SIG-M5 treated with dmso at 0.1 percent for 504 hours (cell line): ENCODE measurements at regions not wholly inside any gene's neighbourhood (a gene's known extent, or its start where the extent isn't known, plus 50 kb on each side); places are given as distances from the start of the nearest gene placed in this dataset.

ENCODE experiments used
- DNase-seq: peaks from one replicate; lab custom pipeline; 2025; ENCODE audit not compliant: unreplicated experiment; lab: John Stamatoyannopoulos, UW

DNA sequence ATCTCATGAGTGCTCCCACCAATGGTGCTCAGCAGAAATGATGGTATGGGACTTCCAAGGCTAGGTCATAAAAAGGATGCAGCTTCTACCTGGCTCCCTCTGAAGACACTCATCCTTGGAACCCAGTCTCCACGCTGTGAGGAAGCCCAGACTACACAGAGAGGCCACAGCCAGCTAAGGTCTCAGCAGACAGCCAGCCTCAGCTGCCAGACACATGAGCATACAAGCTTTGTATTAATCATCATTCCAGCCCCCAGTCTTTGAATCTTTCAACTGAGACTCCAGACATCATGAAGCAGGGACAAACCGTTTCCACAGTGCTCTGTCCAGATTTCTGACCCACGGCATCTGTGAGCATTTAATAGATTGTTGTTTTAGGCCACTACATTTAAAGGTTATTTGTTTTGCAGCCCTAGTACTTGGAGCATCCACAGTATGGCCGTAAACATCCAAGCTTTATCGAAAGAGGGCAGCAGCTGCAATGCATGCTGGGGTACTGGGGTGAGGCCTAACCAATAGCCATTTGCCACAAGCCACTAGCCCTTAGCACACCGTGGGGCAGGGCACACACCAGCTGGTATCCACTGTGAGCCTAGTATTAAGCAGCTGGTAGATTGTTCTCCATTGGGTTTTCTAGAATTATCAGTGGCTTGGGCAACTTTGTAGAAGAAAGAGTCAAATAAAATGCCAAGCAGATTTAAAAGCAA is 449.1 kb downstream of the BCOR start:
- no peak for DNase-seq

DNA sequence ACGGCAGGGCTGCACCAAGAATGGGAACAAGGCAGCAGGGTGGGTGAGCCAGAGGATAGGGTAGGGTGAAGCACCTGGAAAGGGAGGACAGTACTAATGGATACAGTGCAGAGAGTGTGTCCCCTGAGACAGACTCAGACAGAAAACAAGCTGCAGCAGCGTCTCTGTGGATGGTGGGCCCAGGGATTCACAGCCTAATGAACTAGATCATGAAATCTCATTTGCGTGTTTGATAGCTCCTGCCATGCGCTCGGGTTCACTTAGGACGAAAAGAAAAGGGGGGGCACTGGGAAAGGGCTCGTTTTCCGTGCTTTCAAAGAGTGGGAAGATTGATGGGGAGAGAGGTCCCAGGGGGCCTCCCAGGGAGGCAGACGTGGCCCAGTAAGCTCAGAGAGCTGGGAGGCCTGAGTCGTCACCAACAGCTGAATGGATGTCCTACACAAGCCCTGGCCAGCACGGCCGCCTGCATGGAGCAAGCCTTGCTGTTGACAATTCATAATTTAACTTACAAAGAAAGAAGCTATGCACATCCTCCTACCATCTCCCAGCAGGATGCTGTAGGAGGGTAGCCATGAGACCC is 446.9 kb downstream of the BCOR start:
- DNase-seq: no peak

DNA sequence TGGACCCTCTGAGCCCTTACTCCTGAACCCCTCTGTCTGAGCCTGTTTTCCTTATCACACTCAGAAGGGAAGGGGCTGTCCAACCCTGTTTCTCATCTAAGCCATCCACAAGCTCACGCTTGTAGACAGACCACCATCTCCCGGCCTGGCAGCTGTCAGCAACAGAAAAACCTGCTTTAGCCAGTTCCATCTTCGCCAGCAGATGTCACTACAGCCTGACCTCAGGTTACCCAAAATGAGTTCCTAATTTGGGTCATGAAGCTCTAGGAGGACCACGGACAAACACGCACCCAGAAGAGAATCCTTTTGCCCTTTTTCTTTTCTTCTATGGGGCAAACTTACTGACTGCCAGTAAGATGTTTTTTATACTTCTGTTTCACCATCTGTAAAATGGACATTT is 445.4 kb downstream of the BCOR start:
- DNase-seq: peak; percentile 18

DNA sequence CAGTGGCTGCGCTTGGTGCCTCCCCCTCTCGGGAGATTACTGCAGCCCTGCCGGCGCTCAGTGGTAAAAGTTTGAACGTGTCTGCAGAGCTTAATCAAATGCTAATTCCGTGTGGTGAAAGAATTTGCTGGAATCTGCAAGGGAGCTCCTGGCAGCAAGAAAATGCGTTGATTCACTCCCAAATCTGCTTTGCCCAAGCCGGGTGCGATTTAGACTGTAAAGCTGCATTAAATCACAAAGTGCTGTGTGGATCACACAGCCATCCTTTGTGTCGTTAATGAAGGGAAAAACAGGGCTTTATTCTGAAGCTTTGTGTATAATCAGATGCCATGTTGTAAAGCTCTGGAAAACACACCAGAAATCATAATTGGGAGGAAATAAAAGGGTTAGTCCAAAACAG is 444.1 kb downstream of the BCOR start:
- no peak for DNase-seq

DNA sequence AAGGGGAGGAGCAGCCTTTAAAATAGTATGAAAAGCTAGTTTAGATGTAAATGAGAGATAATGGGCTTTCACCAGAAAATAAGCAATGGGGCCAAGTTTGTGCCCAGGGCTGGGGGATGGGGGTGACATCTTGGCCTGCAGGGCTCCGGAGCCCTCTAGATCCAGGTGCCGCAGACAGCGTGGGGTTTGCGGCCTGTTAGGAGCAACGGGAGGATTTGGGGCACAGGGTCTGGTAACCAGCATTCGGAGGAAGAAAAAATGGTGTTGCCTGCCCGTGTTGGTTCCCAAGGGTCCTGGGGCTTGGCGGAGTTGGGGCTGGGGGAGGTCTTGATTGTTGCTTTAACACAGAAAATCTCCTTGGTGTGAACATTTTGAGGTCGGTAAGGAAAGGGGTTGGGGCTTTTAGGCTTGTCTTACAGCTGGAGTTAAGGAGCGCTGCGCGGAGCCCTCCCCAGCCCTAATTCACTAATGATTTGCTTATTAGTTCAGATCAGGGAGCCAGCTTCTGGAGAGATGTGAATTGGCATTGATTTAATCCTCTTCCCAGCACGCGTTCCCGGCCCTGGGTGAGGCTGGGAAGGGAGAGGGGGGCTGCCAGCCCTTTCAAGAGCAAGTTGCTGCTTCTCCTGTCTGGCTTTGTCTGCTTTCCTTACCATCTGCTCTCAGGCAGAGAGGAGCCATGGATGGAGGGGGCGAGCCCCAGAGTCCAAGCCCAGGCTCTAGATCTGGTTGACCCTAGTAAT is 443.4 kb downstream of the BCOR start:
- DNase-seq: no peak

DNA sequence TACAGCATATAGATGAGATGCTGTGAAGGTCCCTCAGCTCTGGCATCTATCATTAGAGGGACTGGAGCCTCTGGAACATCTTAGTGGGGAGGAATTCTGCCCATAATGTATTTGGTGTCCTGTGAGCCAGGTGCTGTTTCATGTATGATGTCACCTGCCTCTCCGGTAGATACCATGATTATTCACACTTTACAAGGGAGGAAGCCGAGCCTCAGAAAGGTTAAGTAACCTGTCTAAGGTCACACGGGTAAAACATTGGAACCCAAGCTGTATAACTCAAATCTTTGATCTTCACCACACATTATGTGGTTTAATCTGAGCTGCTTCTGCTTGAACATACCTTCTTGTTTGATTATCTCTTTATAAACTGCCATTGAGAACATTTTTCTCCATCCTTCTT is 442.8 kb downstream of the BCOR start:
- DNase-seq: no peak

DNA sequence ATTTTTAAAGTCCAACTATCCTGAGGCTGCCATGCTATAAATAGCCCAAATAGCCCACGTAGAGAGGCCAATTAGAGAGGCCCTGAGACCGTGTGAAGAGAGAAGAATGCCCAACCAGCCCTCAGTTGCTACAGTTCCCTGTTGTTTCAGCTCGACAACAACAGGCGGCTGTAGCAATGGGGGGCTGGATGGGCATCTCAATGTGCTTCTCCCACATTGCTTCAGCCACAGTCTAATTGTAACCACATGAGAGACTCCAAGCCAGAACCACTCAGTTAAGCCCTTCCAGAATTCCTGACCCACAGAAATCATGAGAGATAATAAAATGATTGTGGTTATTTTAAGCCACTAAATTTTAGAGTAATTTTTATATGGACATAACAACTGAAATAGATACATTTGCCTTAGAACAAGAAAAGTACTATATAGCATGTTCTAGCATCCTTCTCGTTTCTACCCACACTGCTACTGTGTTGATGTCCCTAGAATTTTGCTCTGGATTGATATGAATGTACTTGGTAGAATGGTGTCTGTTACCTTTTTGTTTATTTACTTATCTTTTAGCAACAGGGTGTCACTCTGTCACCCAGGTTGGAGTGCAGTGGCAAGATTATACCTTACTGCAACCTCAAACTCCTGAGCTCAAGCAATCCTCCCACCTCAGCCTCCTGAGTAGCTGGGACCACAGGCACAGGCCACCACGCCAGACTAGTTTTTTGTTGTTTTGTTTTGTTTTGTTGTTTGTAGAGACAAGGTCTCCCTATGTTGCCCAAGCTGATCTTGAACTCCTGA is 436.4 kb downstream of the BCOR start:
- no peak for DNase-seq

DNA sequence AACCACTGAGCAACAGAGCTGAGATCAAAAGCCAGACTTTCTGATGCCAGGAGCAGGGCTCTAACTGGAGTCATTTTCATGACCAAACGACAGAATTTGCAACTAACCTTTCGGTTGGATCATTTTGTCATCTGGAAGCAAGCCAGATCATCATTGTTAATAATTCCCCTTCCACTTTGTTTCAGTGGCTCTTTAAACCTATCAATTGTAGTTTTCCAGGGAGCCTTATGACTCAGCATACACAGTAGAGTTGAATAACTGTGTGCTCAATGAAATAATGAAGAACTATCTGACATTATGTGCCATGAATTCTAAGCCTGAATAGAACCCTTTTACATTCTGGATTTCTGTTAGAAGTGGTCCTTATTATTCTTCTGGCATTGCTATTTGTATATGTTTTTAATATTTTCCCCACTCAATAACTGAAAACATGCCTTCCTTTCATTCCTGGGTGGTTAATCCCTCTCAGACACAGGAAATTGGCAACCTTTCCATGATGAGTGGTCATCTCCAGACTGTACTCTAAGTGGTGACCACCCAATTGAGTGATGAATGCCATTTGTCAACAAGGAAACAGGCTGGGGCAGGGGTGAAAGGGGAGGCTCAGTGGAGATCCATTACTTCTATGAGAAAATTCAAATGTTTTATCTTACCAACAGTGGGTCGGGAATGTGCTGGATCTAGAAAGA is 431.8 kb downstream of the BCOR start:
- no peak for DNase-seq

DNA sequence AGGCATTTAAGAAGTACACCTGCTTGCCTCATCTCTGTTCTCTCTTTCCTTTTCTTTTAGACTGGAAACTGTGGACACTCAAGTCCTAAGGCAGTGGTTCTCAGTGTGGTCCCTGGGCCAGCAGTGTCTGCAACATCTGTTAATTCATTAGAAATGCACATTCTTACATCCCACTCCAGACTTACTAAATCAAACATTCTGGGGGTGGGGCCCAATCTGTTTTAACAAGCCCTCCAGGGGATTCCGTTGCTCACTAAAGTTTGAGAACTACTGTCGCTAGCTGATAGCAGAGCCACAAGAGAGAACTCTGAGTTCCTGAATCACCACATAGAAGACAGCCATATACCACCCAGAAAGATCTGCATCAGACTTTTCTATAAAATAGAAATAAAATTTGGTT is 430.6 kb downstream of the BCOR start:
- DNase-seq: no peak

DNA sequence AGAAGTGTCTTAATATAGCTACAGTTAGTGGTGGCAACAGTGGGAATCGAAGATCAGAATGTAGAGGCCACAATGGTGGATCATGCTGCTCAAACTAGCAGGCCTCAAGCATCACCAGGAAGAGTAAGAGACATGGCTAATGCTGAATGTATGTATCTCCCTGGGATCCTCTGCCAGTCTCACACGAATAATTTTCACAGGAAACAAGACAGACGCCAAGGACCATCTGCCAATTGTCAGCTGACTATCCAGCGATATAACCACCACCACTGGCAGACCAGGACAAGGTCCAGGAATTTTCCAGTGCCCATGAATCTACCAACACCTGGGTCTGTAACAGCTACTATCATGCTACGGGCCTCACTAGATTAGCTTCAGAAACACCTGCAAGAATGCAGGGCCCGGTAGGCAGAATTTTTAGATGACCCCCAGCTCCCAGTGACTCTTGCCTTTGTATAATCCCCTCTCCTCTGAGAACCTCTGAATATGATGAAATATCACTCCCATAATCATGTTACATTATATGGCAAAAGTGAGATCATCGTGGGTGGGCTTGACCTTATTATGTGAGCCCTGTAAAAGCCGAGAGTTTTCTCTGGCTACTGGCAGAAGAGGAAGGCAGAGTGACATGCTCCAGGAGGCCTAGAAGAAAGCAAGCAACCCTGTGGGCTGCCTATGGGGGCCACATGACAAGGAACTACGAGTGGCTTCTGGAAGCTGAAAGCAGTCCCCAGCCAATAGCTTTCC is 429.8 kb downstream of the BCOR start:
- DNase-seq: no peak

DNA sequence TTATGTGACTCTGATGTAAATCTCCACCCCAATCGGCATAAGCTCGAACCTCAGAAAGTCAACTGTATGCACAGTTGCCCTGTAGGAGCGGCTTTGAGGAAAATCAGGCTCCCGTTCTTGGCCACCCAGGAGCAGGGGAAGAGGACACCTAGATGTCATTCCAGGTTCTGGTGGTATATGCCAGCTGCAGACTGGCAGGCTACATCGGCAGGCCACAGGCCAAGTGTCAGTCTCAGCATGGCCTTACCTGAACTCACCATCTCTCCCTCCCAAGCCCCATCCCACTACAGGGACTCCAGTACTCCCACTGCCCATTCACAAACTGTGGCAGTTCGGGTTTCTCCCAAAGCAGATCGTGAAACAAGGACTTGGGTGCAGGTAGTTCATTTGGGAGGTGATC is 428.1 kb downstream of the BCOR start:
- no peak for DNase-seq

DNA sequence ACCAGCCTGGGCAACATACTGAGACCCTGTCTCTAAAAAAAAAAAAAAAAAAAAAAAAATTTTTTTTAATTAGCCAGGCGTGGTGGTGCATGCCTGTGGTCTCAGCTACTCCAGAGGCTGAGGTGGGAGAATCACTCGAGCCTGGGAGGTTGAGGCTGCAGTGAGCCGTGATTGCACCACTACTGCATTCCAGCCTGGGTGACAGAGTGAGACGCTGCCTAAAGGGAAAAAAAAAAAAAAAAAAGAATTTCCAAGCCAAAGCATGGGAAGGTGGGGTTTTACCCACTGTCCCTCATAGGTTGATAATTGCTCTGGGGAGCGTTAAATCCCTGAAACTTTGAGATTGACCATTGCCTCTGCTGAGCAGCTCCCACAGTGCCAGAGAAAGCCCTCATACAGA is 427.5 kb downstream of the BCOR start:
- DNase-seq: no peak

DNA sequence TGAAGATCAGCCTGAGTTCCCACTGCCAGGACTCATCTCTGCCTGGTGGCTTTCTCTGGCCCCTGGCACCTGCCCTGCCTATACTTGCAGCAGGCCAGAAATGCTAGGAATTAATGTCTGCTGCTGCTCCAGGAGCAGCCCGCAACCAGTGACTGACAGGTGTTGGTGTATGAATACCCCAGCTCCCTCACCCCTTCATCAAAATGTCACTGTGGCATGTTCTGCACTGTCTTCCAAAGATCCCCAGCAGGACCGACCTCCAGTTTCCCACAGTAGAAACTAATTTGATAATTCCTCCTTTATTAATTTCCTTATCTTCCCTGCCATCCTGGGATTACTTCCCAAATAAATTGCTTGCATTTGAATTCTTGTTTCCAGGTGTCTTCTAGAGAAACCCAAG is 425.4 kb downstream of the BCOR start:
- no peak for DNase-seq

DNA sequence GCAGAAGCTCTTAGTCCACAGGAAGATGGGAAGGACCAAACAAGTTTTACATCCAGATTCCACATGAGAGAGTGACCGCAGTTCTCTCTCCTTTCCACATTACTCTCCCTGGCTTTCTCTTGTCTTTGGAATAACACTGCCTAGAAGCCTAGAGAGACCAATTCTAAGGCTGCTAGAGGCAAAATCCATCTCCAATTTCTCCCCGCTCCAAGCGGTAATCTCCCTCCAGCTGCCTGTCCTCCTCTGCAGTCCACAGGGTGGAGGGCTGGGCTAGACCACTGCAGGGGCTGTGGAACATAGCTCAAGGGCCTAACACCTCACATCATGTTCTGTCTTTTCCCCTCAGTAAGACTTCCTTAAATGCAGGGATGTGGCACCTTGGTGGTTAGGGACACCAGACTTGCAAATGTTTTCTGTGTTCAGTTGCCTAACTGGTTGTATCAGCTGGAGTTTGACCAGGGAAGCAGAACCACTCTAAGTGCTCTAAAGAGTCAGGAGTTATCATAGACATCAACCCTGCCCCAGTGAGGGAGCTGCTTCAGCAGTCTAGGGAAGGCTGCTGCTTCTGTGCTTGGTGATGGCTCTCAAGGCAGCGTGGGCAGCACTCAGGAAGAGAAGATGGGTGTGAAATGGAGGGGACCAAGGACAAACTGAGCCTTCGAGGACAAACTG is 423.1 kb downstream of the BCOR start:
- no peak for DNase-seq

DNA sequence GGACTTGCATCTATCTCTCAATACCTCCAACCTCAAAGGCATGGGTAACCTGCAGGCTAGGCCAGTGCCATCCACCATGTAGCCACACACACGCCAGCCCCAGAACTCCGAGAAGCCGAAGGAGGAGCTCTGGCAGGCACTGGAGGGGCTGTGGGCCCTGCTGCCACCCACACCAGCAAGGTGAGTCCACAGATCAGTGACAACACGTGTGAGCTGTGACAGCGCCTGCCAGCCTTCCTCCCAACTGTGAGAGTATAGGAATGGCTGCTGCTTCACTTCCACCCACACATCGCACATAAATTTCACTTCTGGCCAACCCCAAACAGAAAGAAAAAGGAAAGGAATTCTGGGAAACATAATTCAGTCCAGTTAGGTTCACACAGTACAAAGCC is 422.6 kb downstream of the BCOR start:
- no peak for DNase-seq

DNA sequence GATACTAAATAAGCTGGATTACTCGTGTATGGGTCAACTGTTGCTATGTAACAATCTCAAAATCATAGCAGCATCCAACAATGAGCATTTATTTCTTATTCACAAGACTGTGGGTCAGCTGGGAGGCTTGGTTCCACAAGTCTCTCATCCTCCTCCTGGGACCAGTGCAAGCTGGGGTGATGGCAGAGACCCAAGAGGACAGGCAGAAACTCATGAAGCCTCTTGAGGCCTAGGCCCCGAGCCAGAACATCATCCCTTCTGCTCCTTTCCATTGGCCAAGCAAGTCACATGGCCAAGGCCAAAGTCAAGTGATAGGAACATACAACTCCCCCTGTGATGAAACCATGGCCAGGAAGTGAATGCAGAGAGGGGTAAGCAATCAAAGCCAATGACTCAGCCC is 422.1 kb downstream of the BCOR start:
- DNase-seq: no peak

DNA sequence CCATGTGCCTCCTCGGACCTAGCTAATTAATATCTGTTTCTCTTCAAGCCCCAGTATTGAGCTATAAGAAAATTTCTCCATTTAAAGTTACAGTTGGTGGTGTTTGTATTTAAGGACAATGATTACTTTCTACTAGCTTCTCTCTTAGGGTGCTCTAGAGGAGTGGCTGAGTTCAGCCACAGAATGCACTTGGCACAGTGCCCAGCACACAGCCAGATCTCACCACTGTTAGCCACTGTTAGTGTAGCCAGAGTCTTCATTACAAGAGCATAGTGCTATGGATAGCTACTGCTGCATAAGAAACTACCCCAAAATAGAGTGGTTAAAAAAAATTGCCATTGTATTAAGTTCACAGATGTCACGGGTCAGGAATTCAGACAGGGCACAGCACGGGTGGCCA is 421.3 kb downstream of the BCOR start:
- no peak for DNase-seq

DNA sequence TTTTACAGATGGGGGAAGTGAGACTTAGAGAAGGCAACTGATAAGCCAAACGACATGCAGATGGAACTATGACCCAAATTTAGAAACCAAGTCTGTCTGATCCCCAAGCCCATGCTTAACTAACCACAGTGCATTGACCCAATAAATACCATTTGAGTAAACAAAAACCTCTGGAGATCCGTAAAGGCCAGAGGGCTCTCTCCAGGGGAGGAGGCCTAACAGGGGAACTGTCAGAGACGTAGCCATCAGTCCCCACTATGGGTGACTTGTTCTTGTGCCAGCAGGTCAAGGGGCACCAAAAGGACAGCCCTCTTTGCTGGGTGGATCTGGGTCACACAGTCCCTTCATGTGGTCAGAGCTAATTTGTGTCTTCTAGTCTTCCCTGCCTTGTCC is 420.2 kb downstream of the BCOR start:
- no peak for DNase-seq

DNA sequence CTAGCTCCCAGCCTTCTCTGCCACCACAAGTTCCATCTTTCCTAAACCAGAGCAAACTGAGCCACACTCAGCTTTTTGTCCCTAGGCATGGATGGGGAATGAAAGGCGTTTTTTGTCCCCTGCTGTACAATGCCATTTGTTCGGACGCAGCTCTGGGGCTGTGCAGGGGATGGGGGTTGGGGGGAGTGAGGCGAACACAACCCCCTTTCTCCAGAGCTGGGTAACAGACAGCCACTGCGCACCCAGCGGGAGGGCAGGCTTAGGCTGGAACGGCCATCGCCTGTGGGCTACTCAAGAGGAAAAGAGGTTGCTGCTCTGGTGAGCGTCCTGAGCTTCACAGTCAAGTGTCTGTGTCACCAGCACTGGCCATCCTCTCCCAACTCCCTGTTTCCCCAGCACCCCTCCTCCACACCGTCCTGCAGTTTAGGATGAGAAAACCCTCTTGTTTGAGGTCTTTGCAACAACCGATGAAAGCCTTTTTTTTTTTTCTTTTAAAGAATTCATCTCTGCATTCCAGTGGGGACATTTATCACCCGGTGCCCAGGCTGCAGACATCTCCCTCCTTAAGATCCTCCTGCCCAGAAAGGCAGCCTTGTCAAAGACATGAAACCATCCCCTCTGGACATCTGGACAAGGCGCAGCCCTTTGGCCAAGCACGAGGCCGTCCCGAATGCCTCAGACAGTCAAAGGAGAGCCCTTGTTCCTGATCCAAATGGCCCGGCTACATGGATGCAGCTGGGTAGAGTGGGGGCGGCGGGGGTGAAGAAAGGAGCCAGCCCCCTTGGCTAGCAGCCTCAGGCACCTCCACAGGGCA is 419.6 kb downstream of the BCOR start:
- DNase-seq: no peak
